Right ventricle myocardium superior (tissue), 1 donor: ENCODE measurements at regions not wholly inside any gene's neighbourhood (a gene's known extent, or its start where the extent isn't known, plus 50 kb on each side); places are given as distances from the start of the nearest gene placed in this dataset.
A peak's percentile ranks its signal among the peaks of the same experiment; 100 is the strongest.
"Not testable (repeated sequence)": the region's sequence is repeated elsewhere in the genome, so short reads cannot be mapped to it uniquely, and the experiment has no call there.

Experiments
- ATAC-seq: fragments of 200-7000 bp; cut with Tn5 transposase; one replicate; pipeline ENCODE4 v1.9.1; 2020; ENCODE audit warnings: mild to moderate bottlenecking; ENCODE audit not compliant: poor library complexity
- DNase-seq: peaks from one replicate; pipeline ENCODE4 v3.0.0-alpha.2; 2020
- intact Hi-C: fragments of 100-400 bp; cut with DNase I; formaldehyde crosslinking; loops from one replicate; pipeline ENCODE4 v1.11.2; 2022
- donor health status: DM: no; HTN: yes; CAD: no; lungs with severe emphysema.

DNA sequence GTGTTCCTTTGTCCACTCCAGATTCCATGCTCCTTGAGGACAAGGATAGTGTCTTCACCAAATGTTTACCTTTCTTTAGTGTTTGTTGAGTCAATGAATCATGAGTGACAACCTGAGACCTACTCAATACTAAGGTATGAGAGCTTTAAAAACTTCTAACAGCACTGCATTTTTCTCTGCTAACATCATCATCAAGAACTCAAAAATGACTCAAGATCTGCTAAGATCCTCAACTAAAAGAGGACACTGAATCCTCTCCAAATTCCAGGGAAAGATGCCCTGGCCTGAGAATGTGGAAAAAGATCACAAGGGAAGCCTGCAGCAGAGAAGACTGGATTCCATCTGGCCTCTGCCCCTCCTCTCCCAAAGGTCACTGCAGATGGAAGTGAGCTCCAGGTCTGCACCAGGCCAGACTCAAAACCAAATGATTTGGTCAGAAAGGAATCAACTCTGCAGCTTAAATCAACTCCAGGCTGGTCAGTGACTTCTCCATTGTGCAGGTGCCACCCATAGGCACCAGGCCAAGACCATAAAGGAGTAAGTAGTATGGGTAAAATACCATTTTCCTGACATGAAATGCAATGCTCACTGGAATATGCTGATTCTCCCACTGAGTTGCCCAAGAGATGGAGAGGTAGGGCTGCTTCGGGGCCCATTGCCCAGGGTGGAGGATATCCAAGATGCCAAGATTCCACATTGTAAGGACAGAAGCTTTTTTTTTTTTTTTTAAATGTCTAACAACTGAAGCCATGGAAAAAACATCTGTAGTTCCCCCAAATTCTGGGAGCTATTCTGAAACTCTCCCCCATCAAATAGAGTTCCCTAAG is 89.5 kb upstream of the DOCK9 start:
- DNase-seq = no peak
- intact Hi-C loops = no loop called here
- no peak for ATAC-seq

DNA sequence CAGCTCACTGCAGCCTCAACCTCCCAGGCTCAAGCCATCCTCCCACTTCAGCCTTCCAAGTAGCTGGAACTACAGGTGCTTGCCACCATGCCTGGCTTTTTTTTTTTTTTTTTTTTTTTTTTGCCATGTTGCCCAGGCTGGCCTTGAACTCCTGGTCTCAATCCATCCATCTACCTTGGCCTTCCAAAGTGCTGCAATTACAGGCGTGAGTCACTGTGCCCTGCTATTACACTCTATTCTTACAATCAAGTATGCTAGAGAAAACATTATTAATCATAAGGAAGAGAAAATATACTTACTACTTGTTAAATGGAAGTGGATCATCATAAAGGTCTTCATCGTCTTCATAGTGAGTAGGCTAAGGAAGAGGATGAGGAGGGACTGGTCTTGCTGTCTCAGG is 93.3 kb upstream of the DOCK9 start:
- DNase-seq (no peak), ATAC-seq (no peak)
- intact Hi-C loops = no loop called here

- DNase-seq = no peak
- intact Hi-C loops = no loop called here
These were observed 93.8 kb upstream of the DOCK9 start for GRCh38 chr13:99071666-99072065.

DNA sequence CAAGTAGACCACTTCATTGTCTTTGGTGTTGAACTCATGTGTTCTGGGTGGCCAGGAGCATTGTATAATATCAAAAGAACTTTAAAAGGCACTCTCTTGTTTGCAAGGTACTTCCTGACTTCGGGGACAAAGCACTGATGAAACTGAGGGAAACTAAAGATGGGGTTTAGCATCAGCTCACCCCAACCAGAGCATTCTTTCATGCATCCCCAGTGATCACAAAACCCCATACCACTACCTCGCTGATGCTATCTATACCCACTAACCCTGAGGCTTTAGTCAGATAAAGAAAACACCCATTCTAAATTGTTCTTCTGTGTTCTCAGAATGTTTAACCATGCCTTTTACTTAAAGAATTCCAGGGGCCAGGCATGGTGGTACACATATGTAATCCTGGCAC is 94.5 kb upstream of the DOCK9 start:
- ATAC-seq = no peak
- intact Hi-C loops = no loop called here
- DNase-seq = no peak

More at GRCh38 chr13:99071666-99072065, 93.8 kb upstream of the DOCK9 start:
- no peak for ATAC-seq

GRCh38 chr13:99072941-99073340 is 95.1 kb upstream of the DOCK9 start:
- intact Hi-C loops = no loop called here
- DNase-seq (no peak), ATAC-seq (no peak)

DNA sequence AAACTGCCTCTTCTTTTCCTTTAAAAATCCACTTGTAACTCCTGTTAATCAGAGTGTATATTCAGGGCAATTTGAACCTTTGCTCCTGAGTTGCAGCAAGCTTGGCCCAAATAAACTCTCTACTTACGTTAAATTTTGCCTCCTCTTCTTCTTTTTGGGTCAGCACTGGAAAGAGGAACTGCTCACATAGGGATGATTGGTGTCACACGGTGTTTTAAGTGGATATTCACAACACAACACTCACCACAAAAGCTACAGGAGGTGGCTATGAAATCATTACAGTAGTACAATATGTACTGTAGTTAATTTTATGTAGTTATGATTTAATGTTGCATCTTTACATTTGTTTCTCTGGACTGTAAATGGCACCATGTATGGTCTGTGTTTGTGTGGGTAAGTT is 96.8 kb upstream of the DOCK9 start:
- DNase-seq = no peak
- intact Hi-C loops = no loop called here
- no peak for ATAC-seq

DNA sequence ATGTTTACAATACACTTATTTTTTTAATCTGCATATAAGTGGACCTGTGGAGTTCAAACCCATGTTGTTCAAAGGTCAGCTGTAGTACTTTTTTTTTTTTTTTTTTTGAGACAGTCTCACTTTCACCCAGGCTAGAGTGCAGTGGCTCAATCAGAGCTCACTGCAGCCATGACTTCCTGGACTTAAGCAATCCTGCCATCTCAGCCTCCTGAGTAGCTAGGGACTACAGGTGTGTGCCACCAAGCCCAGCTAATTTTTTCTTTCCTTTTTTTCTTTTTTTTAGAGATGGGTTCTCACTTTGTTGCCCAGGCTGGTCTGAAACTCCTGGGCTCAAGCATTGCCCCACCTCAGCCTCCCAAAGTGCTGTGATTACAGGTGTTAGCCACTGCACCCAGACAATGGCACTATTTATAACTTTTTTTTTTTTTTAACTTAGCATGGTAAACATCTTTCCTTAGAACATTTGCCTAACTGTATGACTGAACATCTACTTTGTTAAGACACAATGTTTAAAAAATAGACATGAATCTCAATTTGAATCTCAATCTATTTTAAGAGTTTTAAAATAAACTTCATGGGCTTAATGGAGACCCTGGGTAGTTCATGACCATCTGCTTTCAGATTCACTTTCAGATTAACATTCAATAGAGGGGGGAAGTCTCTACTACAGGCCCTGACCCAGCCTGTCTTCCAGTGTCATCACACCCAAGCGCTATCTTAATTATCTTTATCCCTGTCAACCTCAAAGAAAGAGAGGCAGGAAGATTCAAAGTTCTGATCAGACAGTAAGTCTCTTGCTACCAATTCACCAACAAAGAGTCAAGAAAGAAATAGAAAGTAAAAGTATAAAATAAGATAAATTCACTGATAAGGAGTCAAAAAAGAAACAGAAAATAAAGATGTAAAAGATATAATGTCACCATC is 97.7 kb upstream of the DOCK9 start:
- DNase-seq (no peak), ATAC-seq (no peak)
- intact Hi-C loops = no loop called here

- intact Hi-C loops = no loop called here
These were observed 100.3 kb upstream of the DOCK9 start for GRCh38 chr13:99078017-99078771.

DNA sequence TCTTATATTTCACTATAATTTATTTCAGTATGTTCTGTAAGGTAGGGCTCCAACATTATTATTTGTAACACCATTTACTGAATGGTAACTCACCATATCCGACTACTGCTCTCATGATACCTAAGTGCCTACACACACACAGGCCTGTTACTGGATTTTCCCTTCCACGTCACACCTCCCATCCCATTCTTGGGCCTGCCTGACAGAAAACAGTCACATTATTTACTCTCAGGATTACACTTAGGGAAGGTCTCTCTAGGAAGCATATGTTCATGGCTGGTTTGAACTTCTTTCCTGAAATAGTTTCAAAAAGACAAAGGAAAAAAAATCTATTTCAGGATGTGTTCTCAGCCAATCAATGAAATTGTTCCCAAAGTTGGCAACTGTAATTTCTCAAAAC is 102.3 kb upstream of the DOCK9 start:
- intact Hi-C loops = no loop called here
- no peak for ATAC-seq
- DNase-seq = no peak

More at GRCh38 chr13:99078017-99078771, 100.3 kb upstream of the DOCK9 start:
- ATAC-seq (no peak), DNase-seq (no peak)

DNA sequence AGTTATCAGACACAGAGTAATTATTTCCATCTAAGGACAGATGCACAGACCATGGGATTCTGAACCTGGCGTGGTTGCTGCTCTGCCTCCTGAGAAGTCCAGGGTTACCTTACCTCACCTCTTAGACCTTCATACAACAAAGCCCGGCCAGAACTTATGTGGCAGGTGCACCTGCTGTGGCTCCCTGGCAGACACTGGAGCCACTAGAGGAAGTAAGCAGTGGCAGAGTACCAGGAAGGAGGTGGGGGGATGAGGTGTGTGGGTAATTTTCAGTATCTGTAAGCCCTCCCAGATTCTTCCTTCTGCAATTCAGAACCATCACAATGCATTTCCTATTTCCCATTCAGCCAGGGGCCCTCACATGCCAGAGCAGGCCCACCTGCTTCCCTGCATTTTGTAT is 106.1 kb upstream of the DOCK9 start:
- DNase-seq = no peak
- intact Hi-C loops = no loop called here
- no peak for ATAC-seq

DNA sequence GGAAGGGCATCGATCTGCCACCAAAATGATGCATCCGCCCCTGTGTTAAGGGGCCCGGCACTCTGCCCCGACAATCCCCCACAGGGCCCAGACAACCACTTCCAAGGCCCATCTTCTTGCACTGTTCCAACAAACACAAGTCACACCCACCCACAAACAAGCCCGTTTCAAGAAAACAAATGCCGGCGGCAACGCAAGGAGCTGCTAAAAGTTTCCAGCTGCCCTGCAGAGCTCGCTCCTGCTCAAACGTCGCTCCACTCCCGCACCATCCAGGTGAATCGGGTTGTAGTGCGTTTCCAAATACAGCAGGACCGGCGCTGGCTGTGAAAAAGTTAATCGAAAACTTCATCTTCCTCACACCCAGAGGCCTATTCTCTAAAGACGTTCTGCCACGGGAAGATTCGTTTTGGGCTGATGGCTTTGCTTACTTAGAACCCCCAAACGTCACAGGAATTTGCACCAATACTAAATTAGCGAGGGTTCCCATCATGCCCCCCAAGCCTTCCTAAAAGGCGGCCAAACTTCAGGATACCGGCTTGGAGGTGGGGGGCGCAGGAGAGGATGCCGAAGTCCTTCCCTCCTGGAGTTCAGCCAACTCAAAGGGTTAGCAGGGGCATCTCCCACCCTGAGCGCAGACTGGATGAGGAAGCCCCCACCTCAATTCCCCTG is 107.4 kb upstream of the DOCK9 start:
- intact Hi-C loops = no loop called here
- DNase-seq (no peak), ATAC-seq (no peak)

GRCh38 chr13:99085808-99086266 is 108.0 kb upstream of the DOCK9 start:
- intact Hi-C loops = no loop called here
- DNase-seq (no peak), ATAC-seq (no peak)

GRCh38 chr13:99086267-99087097 is 108.6 kb upstream of the DOCK9 start:
- peak; percentile 65 for ATAC-seq
- intact Hi-C loops = no loop called here
- peak; percentile 64 for DNase-seq

DNA sequence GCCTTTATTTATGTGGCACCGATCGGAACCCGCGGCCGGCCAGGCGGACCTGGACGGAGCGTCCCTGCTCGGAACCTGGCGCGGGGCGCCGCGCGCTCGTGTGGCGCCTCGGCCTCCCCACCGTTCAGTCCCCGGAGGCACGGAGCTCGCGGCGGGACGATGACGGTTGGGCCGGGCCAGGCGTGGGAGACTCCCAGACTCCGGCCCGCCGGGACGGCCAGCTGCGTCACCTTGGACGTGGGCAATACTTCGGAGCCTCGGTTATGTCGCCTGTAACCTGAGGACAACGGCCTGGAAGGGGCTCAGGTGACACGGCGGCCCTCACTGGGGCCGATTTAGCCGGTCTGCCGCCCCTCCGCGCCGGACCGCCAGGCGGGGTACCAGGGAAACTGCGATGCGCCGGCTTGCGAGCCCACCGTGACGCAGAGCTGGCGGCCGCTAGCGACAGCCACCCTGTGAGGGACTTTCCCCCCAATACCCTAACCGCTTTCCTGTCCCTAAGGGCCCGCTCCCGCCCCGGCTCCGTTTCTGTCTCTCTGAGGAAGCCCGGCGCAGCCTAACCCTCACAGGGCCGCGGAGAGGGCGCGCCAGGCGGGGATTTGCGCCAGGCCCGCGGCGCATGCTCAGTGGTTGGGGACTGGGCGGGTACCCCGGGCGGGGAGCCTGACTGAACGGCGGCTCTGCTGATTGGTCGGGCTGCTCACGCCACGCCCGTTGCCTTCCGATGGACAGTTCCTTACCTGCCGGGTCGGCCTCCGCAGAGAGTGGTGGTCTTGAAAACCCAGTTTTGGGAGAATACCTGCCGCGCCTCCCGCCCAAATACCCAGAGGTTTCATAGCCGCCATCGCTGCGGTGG is 109.5 kb upstream of the DOCK9 start:
- intact Hi-C loops = no loop called here
- peak; percentile 98 for ATAC-seq
- DNase-seq = peak; percentile 93

DNA sequence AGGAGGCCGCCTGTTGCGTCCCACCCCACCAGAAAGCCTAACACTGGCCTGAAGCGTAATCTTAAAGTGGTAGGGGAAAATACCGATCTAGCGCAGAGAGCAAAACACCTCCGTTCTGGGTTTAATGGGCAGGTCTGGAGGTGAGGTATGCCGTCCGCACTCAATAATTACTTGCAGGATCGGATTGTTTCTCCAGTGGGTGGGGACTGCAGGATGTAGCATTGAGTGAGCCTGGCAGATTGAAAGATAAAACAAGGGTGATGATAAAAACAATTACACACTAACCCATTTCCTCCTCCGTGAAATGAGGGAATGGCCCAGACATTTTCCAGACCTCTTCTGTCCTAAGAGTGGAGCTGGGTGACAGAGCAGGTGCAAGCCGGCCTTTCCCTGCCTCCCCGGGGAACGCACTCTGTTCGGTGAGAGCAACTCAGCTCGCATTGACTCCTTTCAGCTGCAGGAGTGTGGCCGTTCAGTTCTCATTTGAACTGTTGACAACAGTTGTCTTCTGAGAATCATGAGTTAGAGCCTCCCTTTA is 110.2 kb upstream of the DOCK9 start:
- DNase-seq (no peak), ATAC-seq (peak; percentile 25)
- intact Hi-C loops = no loop called here

- no peak for DNase-seq
- intact Hi-C loops = no loop called here
- no peak for ATAC-seq
These were observed 106.7 kb upstream of the UBAC2 start for GRCh38 chr13:99093997-99094396.

GRCh38 chr13:99101831-99102230 is 98.8 kb upstream of the UBAC2 start:
- ATAC-seq, intact Hi-C loops, DNase-seq: not testable (repeated sequence)
